ENCODE measurements at regions not wholly inside any gene's neighbourhood (a gene's known extent, or its start where the extent isn't known, plus 50 kb on each side); places are given as distances from the start of the nearest gene placed in this dataset.

DNA sequence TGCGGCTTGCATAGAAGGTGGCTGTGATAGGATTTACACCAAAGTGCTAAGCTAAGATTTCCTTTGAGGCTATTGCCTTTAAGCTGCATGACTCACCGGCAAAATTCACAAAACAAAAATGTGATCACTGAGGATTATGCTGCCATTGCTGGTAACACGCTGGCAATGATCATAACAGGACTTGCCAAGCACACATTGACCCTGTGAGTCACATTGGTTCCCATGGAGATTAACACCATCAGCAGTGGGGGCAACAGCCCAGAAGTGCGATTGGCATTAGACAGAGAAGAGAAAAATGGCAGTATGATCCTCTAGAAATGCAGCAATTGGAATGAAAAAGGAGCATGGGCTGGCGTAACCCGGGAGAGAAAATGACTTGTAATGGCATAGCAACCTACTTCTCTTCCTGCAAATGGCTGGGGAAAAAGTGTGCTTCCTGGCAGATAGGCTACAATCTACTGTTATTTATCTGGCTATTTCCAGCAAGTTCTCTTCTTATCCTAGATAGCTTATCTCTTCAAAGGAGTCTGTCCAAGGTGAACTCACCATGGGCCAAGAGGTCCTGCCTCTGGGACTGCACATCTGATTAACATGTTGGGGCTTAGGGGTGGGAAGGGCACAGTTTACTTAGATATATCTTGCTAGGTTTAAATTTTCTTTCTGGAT is 314.2 kb upstream of the IGFBP7 start (continued):
- TF ChIP-seq, protein P1, sequence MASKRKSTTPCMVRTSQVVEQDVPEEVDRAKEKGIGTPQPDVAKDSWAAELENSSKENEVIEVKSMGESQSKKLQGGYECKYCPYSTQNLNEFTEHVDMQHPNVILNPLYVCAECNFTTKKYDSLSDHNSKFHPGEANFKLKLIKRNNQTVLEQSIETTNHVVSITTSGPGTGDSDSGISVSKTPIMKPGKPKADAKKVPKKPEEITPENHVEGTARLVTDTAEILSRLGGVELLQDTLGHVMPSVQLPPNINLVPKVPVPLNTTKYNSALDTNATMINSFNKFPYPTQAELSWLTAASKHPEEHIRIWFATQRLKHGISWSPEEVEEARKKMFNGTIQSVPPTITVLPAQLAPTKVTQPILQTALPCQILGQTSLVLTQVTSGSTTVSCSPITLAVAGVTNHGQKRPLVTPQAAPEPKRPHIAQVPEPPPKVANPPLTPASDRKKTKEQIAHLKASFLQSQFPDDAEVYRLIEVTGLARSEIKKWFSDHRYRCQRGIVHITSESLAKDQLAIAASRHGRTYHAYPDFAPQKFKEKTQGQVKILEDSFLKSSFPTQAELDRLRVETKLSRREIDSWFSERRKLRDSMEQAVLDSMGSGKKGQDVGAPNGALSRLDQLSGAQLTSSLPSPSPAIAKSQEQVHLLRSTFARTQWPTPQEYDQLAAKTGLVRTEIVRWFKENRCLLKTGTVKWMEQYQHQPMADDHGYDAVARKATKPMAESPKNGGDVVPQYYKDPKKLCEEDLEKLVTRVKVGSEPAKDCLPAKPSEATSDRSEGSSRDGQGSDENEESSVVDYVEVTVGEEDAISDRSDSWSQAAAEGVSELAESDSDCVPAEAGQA (IDR thresholded peaks at IDR 0.05; ENCODE audit: low read depth), result no peak
- TF ChIP-seq, protein P1 (CRISPR knock-in tag; IDR thresholded peaks at IDR 0.05; ENCODE audit: borderline replicate concordance), result no peak
- TF ChIP-seq HOXA9 (CRISPR knock-in tag; IDR thresholded peaks at IDR 0.05; ENCODE audit: borderline replicate concordance), result no peak

DNA sequence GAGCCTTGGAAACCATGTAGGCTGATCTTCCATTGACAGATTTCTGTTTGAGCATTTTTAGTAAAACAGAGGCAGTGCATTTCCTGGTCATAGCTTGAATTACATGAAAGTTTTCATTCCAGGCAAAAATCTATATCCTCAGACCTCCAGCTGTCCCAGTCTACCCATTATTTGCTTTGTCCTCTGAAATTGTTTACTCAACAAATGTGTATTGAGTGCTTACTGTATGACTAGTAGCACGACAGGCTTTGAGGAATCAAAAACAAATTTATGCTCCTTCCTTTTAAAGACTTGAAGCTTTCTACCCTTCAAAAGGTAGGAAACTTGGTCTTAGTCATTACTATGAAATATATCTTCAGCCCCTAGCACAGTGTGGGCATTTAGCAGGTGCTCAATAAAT is 307.9 kb upstream of the IGFBP7 start:
- Histone ChIP-seq H3K79me2 (ENCODE audit: insufficient read depth, low read length) (no peaks in the 10 kb centered on the region), H2AFZ (ENCODE audit: low read length) (no peak overlapping the region), H3K27me3 (ENCODE audit: control insufficient read depth in 1 of 2, insufficient read depth in 2 of 2, low read length in 2 of 2) (no peaks in the 10 kb centered on the region), H3K9me3 (ENCODE audit: low read length) (no peaks in the 10 kb centered on the region), H3K9ac (ENCODE audit: insufficient read depth, low read depth, low read length) (no peak overlapping the region), H3K4me1 (ENCODE audit: insufficient read depth, low read length) (no peaks in the 10 kb centered on the region), H3K4me2 (ENCODE audit: low read depth, low read length) (no peak overlapping the region), H3K27ac (ENCODE audit: extremely low read length, insufficient read depth, low read length) (no peak overlapping the region), H3K4me3 (replicated peaks in 1 of 3; ENCODE audit: insufficient read depth in 1 of 3, low read depth in 2 of 3, low read length in 3 of 3) (no peak overlapping the region), H3K36me3 (replicated peaks in 1 of 2; ENCODE audit: control insufficient read depth in 1 of 2, insufficient read depth in 2 of 2, low read length in 2 of 2) (no peaks in the 10 kb centered on the region), H4K20me1 (ENCODE audit: insufficient read depth, low read length) (no peaks in the 10 kb centered on the region)
- CTCF ChIA-PET (ENCODE audit: low intra/inter-chr PET ratio, low total read pairs), result no interaction called here
- FAIRE-seq (no peak), ATAC-seq (no peak), DNase-seq (ENCODE audit: low spot score) (no peak)
- no TSS peak for BruUV-seq (replicated peaks)
- intact Hi-C loops (cut with micrococcal nuclease; ENCODE audit: unreplicated experiment) (no loop called here), in situ Hi-C loops (cut with HindIII; ENCODE audit: extremely low pct_ligation_motif_present, low pct_unique_long_range_greater_than_20kb) (no loop called here)
- 0% methylated on average over 1 of the region's 1 CpG for WGBS (ENCODE audit: low lambda C conversion rate)
- POLR2A ChIA-PET, result no interaction called here
- TF ChIP-seq, protein P2, sequence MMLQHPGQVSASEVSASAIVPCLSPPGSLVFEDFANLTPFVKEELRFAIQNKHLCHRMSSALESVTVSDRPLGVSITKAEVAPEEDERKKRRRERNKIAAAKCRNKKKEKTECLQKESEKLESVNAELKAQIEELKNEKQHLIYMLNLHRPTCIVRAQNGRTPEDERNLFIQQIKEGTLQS (CRISPR knock-in tag; IDR thresholded peaks at IDR 0.05), result no peak
- no peak for TF ChIP-seq ZNF121 (CRISPR knock-in tag; IDR thresholded peaks at IDR 0.05)
- TF ChIP-seq PPARG (CRISPR knock-in tag; conservative IDR thresholded peaks at IDR 0.05), result no peak
- TF ChIP-seq CBFB (CRISPR knock-in tag; IDR thresholded peaks at IDR 0.05), result no peak
- 0 out of 2 replicates have a peak, but pooled peaks have one; percentile 21 for TF ChIP-seq BCL6 (CRISPR knock-in tag; IDR thresholded peaks at IDR 0.05)
- no peak for TF ChIP-seq ZNF460 (CRISPR knock-in tag; IDR thresholded peaks at IDR 0.05; ENCODE audit: borderline replicate concordance)

Measured in HepG2 (cell line).